ENCODE measurements at regions not wholly inside any gene's neighbourhood (a gene's known extent, or its start where the extent isn't known, plus 50 kb on each side); places are given as distances from the start of the nearest gene placed in this dataset.
"Not testable (repeated sequence)": the region's sequence is repeated elsewhere in the genome, so short reads cannot be mapped to it uniquely, and the experiment has no call there.

- Histone ChIP-seq H3K4me3 (no peak overlapping the region), H3K9me3 (ENCODE audit: low read depth) (no peaks in the 10 kb centered on the region), H3K36me3 (no peaks in the 10 kb centered on the region), H3K4me1 (ENCODE audit: low read depth) (no peaks in the 10 kb centered on the region), H3K27ac (no peak overlapping the region), H3K27me3 (no peaks in the 10 kb centered on the region)
- no peak for DNase-seq (ENCODE audit: low read depth in 1 of 2, low spot score in 1 of 2)
- no peak for TF ChIP-seq CTCF (IDR thresholded peaks at IDR 0.05; ENCODE audit: low read depth, low read length)
These were observed 651.8 kb upstream of the SGO1 start for GRCh38 chr3:20837676-20838302.

GRCh38 chr3:20836801-20837200, 650.8 kb upstream of the SGO1 start:
- H3K27me3 ChIP-seq: no peaks in the 10 kb centered on the region
- H3K9me3 ChIP-seq (ENCODE audit: low read depth): no peaks in the 10 kb centered on the region
- H3K4me3 ChIP-seq: no peak overlapping the region
- no peak overlapping the region for H3K27ac ChIP-seq
- no peak for DNase-seq (ENCODE audit: low read depth in 1 of 2, low spot score in 1 of 2)
- no peaks in the 10 kb centered on the region for H3K4me1 ChIP-seq (ENCODE audit: low read depth)
- no peaks in the 10 kb centered on the region for H3K36me3 ChIP-seq
- no peak for TF ChIP-seq CTCF (IDR thresholded peaks at IDR 0.05; ENCODE audit: low read depth, low read length)

GRCh38 chr3:20832963-20833362, 647.0 kb upstream of the SGO1 start:
- no peaks in the 10 kb centered on the region for H3K4me1 ChIP-seq (ENCODE audit: low read depth)
- TF ChIP-seq CTCF (IDR thresholded peaks at IDR 0.05; ENCODE audit: low read depth, low read length): no peak
- H3K9me3 ChIP-seq (ENCODE audit: low read depth): no peaks in the 10 kb centered on the region
- DNase-seq (ENCODE audit: low read depth in 1 of 2, low spot score in 1 of 2): no peak
- no peak overlapping the region for H3K27ac ChIP-seq
- H3K4me3 ChIP-seq: no peak overlapping the region
- H3K27me3 ChIP-seq: no peaks in the 10 kb centered on the region
- H3K36me3 ChIP-seq: no peaks in the 10 kb centered on the region

- Histone ChIP-seq H3K27ac (no peak overlapping the region), H3K36me3 (no peaks in the 10 kb centered on the region), H3K4me1 (ENCODE audit: low read depth) (no peaks in the 10 kb centered on the region), H3K9me3 (ENCODE audit: low read depth) (no peaks in the 10 kb centered on the region), H3K27me3 (no peaks in the 10 kb centered on the region), H3K4me3 (no peak overlapping the region)
- DNase-seq (ENCODE audit: low read depth in 1 of 2, low spot score in 1 of 2): no peak
- no peak for TF ChIP-seq CTCF (IDR thresholded peaks at IDR 0.05; ENCODE audit: low read depth, low read length)
These were observed 636.2 kb upstream of the SGO1 start for GRCh38 chr3:20822251-20822650.

- H3K27me3 ChIP-seq; H3K9me3 ChIP-seq (ENCODE audit: low read depth); H3K36me3 ChIP-seq; H3K27ac ChIP-seq; DNase-seq (ENCODE audit: low read depth in 1 of 2, low spot score in 1 of 2); H3K4me3 ChIP-seq; H3K4me1 ChIP-seq (ENCODE audit: low read depth): not testable (repeated sequence)
These were observed 634.9 kb upstream of the SGO1 start for GRCh38 chr3:20820872-20821271.

GRCh38 chr3:20811631-20812030, 625.6 kb upstream of the SGO1 start:
- no peak for TF ChIP-seq CTCF (IDR thresholded peaks at IDR 0.05; ENCODE audit: low read depth, low read length)
- Histone ChIP-seq H3K4me3 (no peak overlapping the region), H3K4me1 (ENCODE audit: low read depth) (no peaks in the 10 kb centered on the region), H3K36me3 (no peaks in the 10 kb centered on the region), H3K27ac (no peak overlapping the region), H3K27me3 (no peaks in the 10 kb centered on the region), H3K9me3 (ENCODE audit: low read depth) (no peaks in the 10 kb centered on the region)
- DNase-seq (ENCODE audit: low read depth in 1 of 2, low spot score in 1 of 2): no peak
